ENCODE measurements at regions not wholly inside any gene's neighbourhood (a gene's known extent, or its start where the extent isn't known, plus 50 kb on each side); places are given as distances from the start of the nearest gene placed in this dataset.
A peak's percentile ranks its signal among the peaks of the same experiment; 100 is the strongest.

GRCh38 chr6:56842686-56843475 is 112.0 kb upstream of the BEND6 start:
- TF ChIP-seq POLR2AphosphoS5 (IDR thresholded peaks at IDR 0.05) (peak; percentile 29), CTCF (IDR thresholded peaks at IDR 0.05) (no peak), POLR2A (IDR thresholded peaks at IDR 0.05) (no peak)
